HAP-1 (cell line): ENCODE measurements at regions not wholly inside any gene's neighbourhood (a gene's known extent, or its start where the extent isn't known, plus 50 kb on each side); places are given as distances from the start of the nearest gene placed in this dataset.

Experiments
- DNase-seq, 2 experiments: peaks; one replicate each; pipeline ENCODE4 v3.0.0-alpha.2; 2016 to 2020; ENCODE audit warnings: low spot score in 2 of 2
- H3K27me3 ChIP-seq: fragments of 250-450 bp; sonication (Bioruptor Pico); 2 replicates; pipeline ENCODE4 v1.5.1; 2020; ENCODE audit warnings: low read depth, mild to moderate bottlenecking, moderate library complexity
- H3K36me3 ChIP-seq: fragments of 250-450 bp; sonication (Bioruptor Pico); replicated peaks from 2 replicates; pipeline ENCODE4 v1.5.1; 2020; ENCODE audit warnings: mild to moderate bottlenecking
- H3K4me1 ChIP-seq: fragments of 250-450 bp; sonication (Bioruptor Pico); 2 replicates; pipeline ENCODE4 v1.5.1; 2020; ENCODE audit warnings: mild to moderate bottlenecking
- H3K4me3 ChIP-seq: fragments of 250-450 bp; sonication (Bioruptor Pico); 2 replicates; pipeline ENCODE4 v1.5.1; 2020; ENCODE audit warnings: mild to moderate bottlenecking, moderate library complexity
- H3K9me3 ChIP-seq: fragments of 250-450 bp; sonication (Bioruptor Pico); 2 replicates; pipeline ENCODE4 v1.5.1; 2020; ENCODE audit warnings: mild to moderate bottlenecking, moderate library complexity
- in situ Hi-C: fragments of 300-500 bp; cut with MboI; formaldehyde crosslinking; loops from 3 replicates; pipeline ENCODE4 v1.14.3; 2020; ENCODE audit warnings: low sequenced_read_pairs, inconsistent platforms, mixed read lengths

- no peak for DNase-seq
- peaks cover 7% of the 10 kb centered on the region; the same call in 1 of the 2 replicates for H3K27me3 ChIP-seq
- H3K36me3 ChIP-seq: no peaks in the 10 kb centered on the region
- in situ Hi-C loops: no loop called here
- no peaks in the 10 kb centered on the region for H3K9me3 ChIP-seq
- H3K4me1 ChIP-seq: no peaks in the 10 kb centered on the region
- H3K4me3 ChIP-seq: no peak overlapping the region
Observed at GRCh38 chr16:81164958-81165357, 68.8 kb upstream of the GCSH start.

DNA sequence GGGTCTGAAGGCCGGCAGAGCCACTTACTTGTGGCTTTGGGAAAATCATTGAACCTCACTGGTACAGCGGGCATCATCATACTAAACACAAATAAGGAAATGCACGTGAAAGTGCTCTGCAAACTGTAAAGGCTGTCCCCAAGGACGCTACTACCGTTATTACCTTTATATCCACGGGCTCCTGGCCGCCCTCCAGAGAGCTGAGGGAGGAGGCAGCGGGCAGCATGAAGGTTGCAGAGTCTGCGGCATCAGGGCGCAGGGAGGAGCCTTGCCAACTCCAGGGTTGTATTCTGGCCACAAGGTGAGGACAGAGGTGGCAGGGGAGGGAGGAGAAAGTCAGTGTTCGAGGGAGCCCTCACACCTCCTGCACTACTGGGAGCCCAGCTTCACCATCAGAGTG lies 68.3 kb upstream of the GCSH start:
- no peak overlapping the region for H3K4me3 ChIP-seq
- DNase-seq: no peak

GRCh38 chr16:81163671-81164070 lies 67.5 kb upstream of the GCSH start:
- H3K4me1 ChIP-seq: no peaks in the 10 kb centered on the region
- H3K27me3 ChIP-seq: peaks cover 7% of the 10 kb centered on the region; the same call in 1 of the 2 replicates
- H3K4me3 ChIP-seq: no peak overlapping the region
- no peaks in the 10 kb centered on the region for H3K36me3 ChIP-seq
- no peak for DNase-seq
- H3K9me3 ChIP-seq: no peaks in the 10 kb centered on the region
- in situ Hi-C loops: no loop called here

More for the DNA sequence above, 68.3 kb upstream of the GCSH start:
- no peaks in the 10 kb centered on the region for H3K36me3 ChIP-seq
- H3K4me1 ChIP-seq: no peaks in the 10 kb centered on the region
- no peaks in the 10 kb centered on the region for H3K9me3 ChIP-seq
- H3K27me3 ChIP-seq: peaks cover 7% of the 10 kb centered on the region; the same call in 1 of the 2 replicates
- in situ Hi-C loops: no loop called here

DNA sequence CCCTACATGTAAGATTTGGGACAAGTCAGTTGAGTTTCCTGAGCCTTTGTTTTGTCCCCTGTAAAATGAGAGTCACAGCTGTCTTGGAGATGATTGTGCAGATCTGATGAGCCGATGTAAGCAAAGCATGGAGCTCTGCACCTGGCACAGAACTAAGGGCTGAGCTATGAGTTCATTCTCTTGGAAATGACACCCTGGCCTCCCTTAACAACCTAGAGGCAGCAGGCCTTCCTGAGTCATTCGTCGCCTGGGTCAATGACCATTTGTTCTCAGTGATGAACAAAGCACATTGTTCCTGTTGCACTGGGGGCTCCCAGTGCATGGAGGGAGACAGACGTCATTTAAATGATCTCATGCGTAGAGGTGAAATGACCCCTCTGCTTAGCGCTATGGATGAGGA lies 62.8 kb upstream of the GCSH start:
- in situ Hi-C loops: no loop called here
- Histone ChIP-seq H3K27me3 (no peaks in the 10 kb centered on the region), H3K36me3 (no peaks in the 10 kb centered on the region), H3K4me3 (no peak overlapping the region), H3K4me1 (no peaks in the 10 kb centered on the region), H3K9me3 (no peaks in the 10 kb centered on the region)
- DNase-seq: no peak

DNA sequence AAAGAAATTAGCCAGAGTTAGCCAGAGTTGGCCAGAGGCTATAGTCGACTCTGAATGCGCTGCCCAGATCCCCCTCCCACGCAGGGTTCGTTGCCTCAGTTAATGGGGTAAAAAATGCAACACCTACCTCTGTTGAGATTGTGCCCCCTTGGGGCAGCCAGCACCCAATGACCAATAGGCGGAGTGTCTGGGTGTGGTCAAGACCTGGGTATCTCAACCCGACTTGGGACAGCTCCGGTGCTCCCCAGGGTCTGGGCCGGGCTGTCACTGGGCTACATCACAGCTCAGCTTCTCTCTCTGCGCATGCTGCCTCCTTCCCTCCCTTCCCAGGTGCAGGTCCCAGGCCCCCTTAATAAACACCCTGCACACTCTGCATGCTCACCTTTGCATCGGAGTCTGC lies 59.6 kb upstream of the GCSH start:
- H3K27me3 ChIP-seq: peaks cover 1% of the 10 kb centered on the region; the same call in 1 of the 2 replicates
- in situ Hi-C loops: no loop called here
- no peak for DNase-seq
- no peaks in the 10 kb centered on the region for H3K4me1 ChIP-seq
- H3K9me3 ChIP-seq: no peaks in the 10 kb centered on the region
- no peaks in the 10 kb centered on the region for H3K36me3 ChIP-seq
- no peak overlapping the region for H3K4me3 ChIP-seq

DNA sequence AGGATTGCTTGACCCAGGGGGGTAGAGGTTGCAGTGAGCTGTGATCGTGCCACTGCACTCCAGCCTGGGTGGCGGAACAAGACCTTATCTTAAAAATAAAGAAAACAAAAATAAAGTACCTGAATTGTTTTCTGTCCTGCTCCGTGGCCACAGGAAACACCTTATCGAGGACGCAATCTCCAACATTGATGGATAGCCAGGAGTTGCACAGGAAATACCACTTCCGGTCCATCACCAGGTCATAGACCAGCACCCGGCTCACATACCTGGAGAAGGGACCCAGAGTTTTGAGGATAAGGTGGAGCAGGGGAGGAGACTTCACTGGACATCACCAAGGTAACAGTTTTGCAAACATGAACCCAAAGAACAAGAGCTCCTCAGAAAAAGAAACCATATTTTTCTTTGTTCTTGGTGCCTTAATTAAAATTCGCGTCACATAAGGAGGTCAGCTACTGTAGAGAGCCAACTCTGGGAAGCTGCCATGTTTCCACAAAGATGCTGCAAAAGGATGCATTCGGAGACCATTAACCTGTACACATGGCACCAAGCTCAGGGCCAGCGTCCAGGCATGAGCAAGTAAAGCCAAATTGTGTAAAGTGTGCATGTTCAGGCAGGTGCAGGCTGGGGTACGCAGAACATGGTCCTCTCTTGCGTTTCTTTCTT lies 55.6 kb upstream of the GCSH start:
- DNase-seq: no peak
- in situ Hi-C loops: no loop called here
- no peaks in the 10 kb centered on the region for H3K9me3 ChIP-seq
- H3K27me3 ChIP-seq: peaks cover 2% of the 10 kb centered on the region; the same call in 1 of the 2 replicates
- H3K4me1 ChIP-seq: no peaks in the 10 kb centered on the region
- H3K36me3 ChIP-seq: no peaks in the 10 kb centered on the region
- H3K4me3 ChIP-seq: no peak overlapping the region

GRCh38 chr16:81149614-81150013 lies 53.4 kb upstream of the GCSH start:
- in situ Hi-C loops: no loop called here
- peaks cover 4% of the 10 kb centered on the region; the same call in 1 of the 2 replicates for H3K27me3 ChIP-seq
- DNase-seq: no peak
- no peak overlapping the region for H3K4me3 ChIP-seq
- no peaks in the 10 kb centered on the region for H3K36me3 ChIP-seq
- H3K9me3 ChIP-seq: no peaks in the 10 kb centered on the region
- no peaks in the 10 kb centered on the region for H3K4me1 ChIP-seq

- Histone ChIP-seq H3K4me3 (no peak overlapping the region), H3K27me3 (peaks cover 4% of the 10 kb centered on the region; the same call in 1 of the 2 replicates), H3K4me1 (no peaks in the 10 kb centered on the region), H3K9me3 (no peaks in the 10 kb centered on the region), H3K36me3 (no peaks in the 10 kb centered on the region)
- no peak for DNase-seq
- in situ Hi-C loops: no loop called here
Observed at GRCh38 chr16:81148277-81148676, 52.1 kb upstream of the GCSH start.
